HepG2 (cell line): ENCODE measurements at regions not wholly inside any gene's neighbourhood (a gene's known extent, or its start where the extent isn't known, plus 50 kb on each side); places are given as distances from the start of the nearest gene placed in this dataset.

Source experiments
- ATAC-seq: fragments of 200-7000 bp; cut with Tn5 transposase; 3 replicates; pipeline ENCODE4 v1.9.1; 2020; ENCODE audit warnings: mild to moderate bottlenecking, moderate library complexity
- BruUV-seq: library from RNA; stranded (reverse); fragments of 400-500 nt; replicated peaks from 2 replicates; lab custom pipeline; 2021; lab: Mats Ljungman, UMichigan
- CTCF ChIA-PET: fragments of 300-600 bp; formaldehyde crosslinking; extraction: SDS; loops from one replicate; lab custom pipeline; 2021; ENCODE audit warnings: low total read pairs, inconsistent platforms, low intra/inter-chr PET ratio; lab: Yijun Ruan, JAX
- POLR2A ChIA-PET: fragments of 350-600 bp; sonication (Branson Sonifier 250); formaldehyde crosslinking; loops from one replicate; lab custom pipeline; 2020; ENCODE audit warnings: antibody characterized with exemption, inconsistent platforms; lab: Yijun Ruan, JAX
- DNase-seq: peaks from one replicate; pipeline ENCODE4 v3.0.0-alpha.2; 2015; ENCODE audit warnings: low spot score
- FAIRE-seq: peaks from 3 replicates; lab custom pipeline; 2011; peaks lifted over from hg19 to GRCh38; lab: Jason Lieb, UNC
- H2AFZ ChIP-seq: one replicate; pipeline ENCODE4 v1.6.1; 2011; ENCODE audit warnings: low read length, inconsistent platforms
- H3K27ac ChIP-seq: fragments of 300-600 bp; 3 replicates; pipeline ENCODE4 v1.8.0; 2011; ENCODE audit warnings: mixed run types, mild to moderate bottlenecking, mixed read lengths, low read length, inconsistent platforms; ENCODE audit not compliant: insufficient read depth; ENCODE audit errors: extremely low read length
- H3K27me3 ChIP-seq, 2 experiments: fragments of 200-600 bp in 1 of 2; 2 replicates in 1 of 2; 3 replicates in 1 of 2; pipeline versions ENCODE4 v1.6.0 to v1.8.0; 2011; ENCODE audit warnings: low read length in 2 of 2, mild to moderate bottlenecking in 2 of 2, moderate library complexity in 2 of 2, inconsistent platforms in 1 of 2; ENCODE audit not compliant: insufficient read depth in 2 of 2, control insufficient read depth in 1 of 2
- H3K36me3 ChIP-seq, 2 experiments: fragments of 200-600 bp in 1 of 2; replicated peaks in 1 of 2; 2 replicates in 1 of 2; 3 replicates in 1 of 2; pipeline versions ENCODE4 v1.5.1 to v1.8.0; 2011; ENCODE audit warnings: low read length in 2 of 2, inconsistent platforms in 1 of 2; ENCODE audit not compliant: insufficient read depth in 2 of 2, control insufficient read depth in 1 of 2
- H3K4me1 ChIP-seq: 2 replicates; pipeline ENCODE4 v1.5.1; 2012; ENCODE audit warnings: low read length, inconsistent platforms; ENCODE audit not compliant: insufficient read depth
- H3K4me2 ChIP-seq: 2 replicates; pipeline ENCODE4 v1.6.0; 2011; ENCODE audit warnings: low read depth, low read length, inconsistent platforms
- H3K4me3 ChIP-seq, 3 experiments: fragments of 200-600 bp in 1 of 3; sonication (generic), shearing (Covaris generic) in 1 of 3; replicated peaks in 1 of 3; 2 replicates each; pipeline ENCODE4 v1.5.1; 2011 to 2016; ENCODE audit warnings: low read length in 3 of 3, inconsistent platforms in 2 of 3, low read depth in 2 of 3, mild to moderate bottlenecking in 2 of 3, control low read depth in 1 of 3, mixed read lengths in 1 of 3; ENCODE audit not compliant: insufficient read depth in 1 of 3
- H3K79me2 ChIP-seq: one replicate; pipeline ENCODE4 v1.6.1; 2011; ENCODE audit warnings: low read length, inconsistent platforms; ENCODE audit not compliant: insufficient read depth
- H3K9ac ChIP-seq: 2 replicates; pipeline ENCODE4 v1.6.0; 2011; ENCODE audit warnings: mild to moderate bottlenecking, low read depth, low read length, inconsistent platforms; ENCODE audit not compliant: insufficient read depth
- H3K9me3 ChIP-seq: 2 replicates; pipeline ENCODE4 v1.5.1; 2012; ENCODE audit warnings: mild to moderate bottlenecking, low read length
- H4K20me1 ChIP-seq: 2 replicates; pipeline ENCODE4 v1.6.0; 2011; ENCODE audit warnings: inconsistent platforms, mild to moderate bottlenecking, low read length, moderate library complexity; ENCODE audit not compliant: insufficient read depth
- ATF1 ChIP-seq: IDR thresholded peaks from 2 replicates; pipeline ENCODE4 v1.6.1; 2016; ENCODE audit warnings: mild to moderate bottlenecking, control low read depth
- CREM ChIP-seq, 2 experiments: sonication (generic) in 1 of 2; formaldehyde crosslinking in 1 of 2; IDR thresholded peaks; 2 replicates each; pipeline versions ENCODE4 v1.4.0 to v1.6.1; 2016 to 2020; ENCODE audit warnings: antibody characterized with exemption in 1 of 2, mild to moderate bottlenecking in 1 of 2, missing genetic modification reagents in 1 of 2
- FIP1L1 ChIP-seq: fragments of 200-400 bp; formaldehyde crosslinking; IDR thresholded peaks from 2 replicates; pipeline ENCODE4 v1.6.1; 2018; ENCODE audit warnings: low read depth, mild to moderate bottlenecking, low read length, moderate library complexity, borderline replicate concordance; ENCODE audit not compliant: insufficient read depth
- NAIF1 ChIP-seq: sonication (generic); formaldehyde crosslinking; IDR thresholded peaks from 2 replicates; pipeline ENCODE4 v1.5.0; 2020; ENCODE audit warnings: mild to moderate bottlenecking, missing genetic modification reagents, borderline replicate concordance
- ZNF235 ChIP-seq: sonication (generic); formaldehyde crosslinking; IDR thresholded peaks from 2 replicates; pipeline ENCODE4 v1.8.1; 2023; ENCODE audit warnings: mild to moderate bottlenecking, missing genetic modification reagents, borderline replicate concordance
- ZNF484 ChIP-seq: sonication (generic); formaldehyde crosslinking; IDR thresholded peaks from 2 replicates; pipeline ENCODE4 v1.5.1; 2020; ENCODE audit warnings: mild to moderate bottlenecking, low read depth, missing genetic modification reagents, borderline replicate concordance
- ZNF839 ChIP-seq: sonication (generic); formaldehyde crosslinking; IDR thresholded peaks from 2 replicates; pipeline ENCODE4 v1.4.0; 2020; ENCODE audit warnings: missing genetic modification reagents, mild to moderate bottlenecking, borderline replicate concordance
- ZSCAN30 ChIP-seq: sonication (generic); formaldehyde crosslinking; IDR thresholded peaks from 2 replicates; pipeline ENCODE4 v1.5.0; 2020; ENCODE audit warnings: mild to moderate bottlenecking, missing genetic modification reagents
- WGBS: methylation state at CpG from one replicate; pipeline ENCODE4 v1.1.6; 2017; ENCODE audit warnings: low lambda C conversion rate; 5-methylcytosine and 5-hydroxymethylcytosine counted together
- in situ Hi-C: cut with HindIII; loops from 2 replicates; pipeline ENCODE4 v1.10.0; 2017; ENCODE audit warnings: low pct_unique_long_range_greater_than_20kb; ENCODE audit not compliant: extremely low pct_ligation_motif_present
- intact Hi-C: fragments of 100-400 bp; cut with micrococcal nuclease; formaldehyde crosslinking; loops from one replicate; pipeline ENCODE4 v1.10.0; 2022; ENCODE audit not compliant: unreplicated experiment
- TF ChIP-seq, protein P1 (sequence below): sonication (generic); formaldehyde crosslinking; IDR thresholded peaks from 2 replicates; pipeline ENCODE4 v1.9.0; 2021; ENCODE audit warnings: missing genetic modification reagents, mild to moderate bottlenecking, borderline replicate concordance
- TF ChIP-seq, protein P2 (sequence below): IDR thresholded peaks from 2 replicates; pipeline ENCODE4 v1.6.1; 2016; ENCODE audit warnings: missing compliant biosample characterization, missing genetic modification reagents, borderline replicate concordance
- TF ChIP-seq, protein P3 (sequence below): sonication (generic); formaldehyde crosslinking; conservative IDR thresholded peaks from 2 replicates; pipeline ENCODE4 v1.8.1; 2023; ENCODE audit warnings: missing genetic modification reagents

DNA sequence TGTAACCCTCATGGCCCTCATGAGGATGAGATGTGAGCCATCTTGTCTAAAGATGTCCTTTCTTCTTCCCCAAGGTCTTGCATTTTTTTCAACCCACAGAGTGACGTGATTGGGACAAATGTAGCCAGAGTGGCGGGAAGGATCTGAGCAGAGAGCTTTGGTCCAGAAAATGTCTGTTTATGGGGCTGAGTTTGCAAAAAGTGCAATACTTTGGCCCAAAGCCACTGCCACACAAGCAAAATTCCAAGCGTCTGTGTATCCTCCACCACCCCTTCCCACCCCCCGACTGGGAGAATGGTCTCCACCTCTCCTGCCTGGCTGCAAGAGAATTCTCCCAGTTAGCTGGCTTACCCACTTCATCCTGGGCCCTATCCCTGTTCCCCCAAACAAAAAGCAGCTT lies 246.9 kb upstream of the LRIG1 start:
- H3K27ac ChIP-seq, result no peak overlapping the region
- H2AFZ ChIP-seq, result no peak overlapping the region
- WGBS, result 14% methylated on average over 3 of the region's 4 CpGs
- ATAC-seq (no peak), FAIRE-seq (no peak), DNase-seq (no peak)
- H3K79me2 ChIP-seq, result no peaks in the 10 kb centered on the region
- no peaks in the 10 kb centered on the region for H3K36me3 ChIP-seq
- ChIA-PET CTCF (no interaction called here), POLR2A (no interaction called here)
- H3K9ac ChIP-seq, result no peak overlapping the region
- intact Hi-C loops (no loop called here), in situ Hi-C loops (no loop called here)
- TF ChIP-seq ZNF484 (CRISPR knock-in tag) (no peak), FIP1L1 (no peak), ZNF839 (no peak), ATF1 (CRISPR knock-in tag) (no peak), NAIF1 (CRISPR knock-in tag) (no peak), ZNF235 (CRISPR knock-in tag) (no peak), ZSCAN30 (no peak), CREM (IDR thresholded peaks at IDR 0.05) (no peak), CREM (CRISPR knock-in tag; IDR thresholded peaks at IDR 0.05) (no peak)
- TF ChIP-seq, protein P1, sequence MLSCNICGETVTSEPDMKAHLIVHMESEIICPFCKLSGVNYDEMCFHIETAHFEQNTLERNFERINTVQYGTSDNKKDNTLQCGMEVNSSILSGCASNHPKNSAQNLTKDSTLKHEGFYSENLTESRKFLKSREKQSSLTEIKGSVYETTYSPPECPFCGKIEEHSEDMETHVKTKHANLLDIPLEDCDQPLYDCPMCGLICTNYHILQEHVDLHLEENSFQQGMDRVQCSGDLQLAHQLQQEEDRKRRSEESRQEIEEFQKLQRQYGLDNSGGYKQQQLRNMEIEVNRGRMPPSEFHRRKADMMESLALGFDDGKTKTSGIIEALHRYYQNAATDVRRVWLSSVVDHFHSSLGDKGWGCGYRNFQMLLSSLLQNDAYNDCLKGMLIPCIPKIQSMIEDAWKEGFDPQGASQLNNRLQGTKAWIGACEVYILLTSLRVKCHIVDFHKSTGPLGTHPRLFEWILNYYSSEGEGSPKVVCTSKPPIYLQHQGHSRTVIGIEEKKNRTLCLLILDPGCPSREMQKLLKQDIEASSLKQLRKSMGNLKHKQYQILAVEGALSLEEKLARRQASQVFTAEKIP (CRISPR knock-in tag), result no peak
- TF ChIP-seq, protein P2, sequence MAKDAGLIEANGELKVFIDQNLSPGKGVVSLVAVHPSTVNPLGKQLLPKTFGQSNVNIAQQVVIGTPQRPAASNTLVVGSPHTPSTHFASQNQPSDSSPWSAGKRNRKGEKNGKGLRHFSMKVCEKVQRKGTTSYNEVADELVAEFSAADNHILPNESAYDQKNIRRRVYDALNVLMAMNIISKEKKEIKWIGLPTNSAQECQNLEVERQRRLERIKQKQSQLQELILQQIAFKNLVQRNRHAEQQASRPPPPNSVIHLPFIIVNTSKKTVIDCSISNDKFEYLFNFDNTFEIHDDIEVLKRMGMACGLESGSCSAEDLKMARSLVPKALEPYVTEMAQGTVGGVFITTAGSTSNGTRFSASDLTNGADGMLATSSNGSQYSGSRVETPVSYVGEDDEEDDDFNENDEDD (CRISPR knock-in tag), result no peak
- TF ChIP-seq, protein P3, sequence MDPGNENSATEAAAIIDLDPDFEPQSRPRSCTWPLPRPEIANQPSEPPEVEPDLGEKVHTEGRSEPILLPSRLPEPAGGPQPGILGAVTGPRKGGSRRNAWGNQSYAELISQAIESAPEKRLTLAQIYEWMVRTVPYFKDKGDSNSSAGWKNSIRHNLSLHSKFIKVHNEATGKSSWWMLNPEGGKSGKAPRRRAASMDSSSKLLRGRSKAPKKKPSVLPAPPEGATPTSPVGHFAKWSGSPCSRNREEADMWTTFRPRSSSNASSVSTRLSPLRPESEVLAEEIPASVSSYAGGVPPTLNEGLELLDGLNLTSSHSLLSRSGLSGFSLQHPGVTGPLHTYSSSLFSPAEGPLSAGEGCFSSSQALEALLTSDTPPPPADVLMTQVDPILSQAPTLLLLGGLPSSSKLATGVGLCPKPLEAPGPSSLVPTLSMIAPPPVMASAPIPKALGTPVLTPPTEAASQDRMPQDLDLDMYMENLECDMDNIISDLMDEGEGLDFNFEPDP (CRISPR knock-in tag), result no peak
- BruUV-seq, result no TSS peak
- no peaks in the 10 kb centered on the region; a peak in 1 of 5 replicates for H3K27me3 ChIP-seq
- no peaks in the 10 kb centered on the region for H3K4me1 ChIP-seq
- no peak overlapping the region for H3K4me3 ChIP-seq
- no peaks in the 10 kb centered on the region for H3K9me3 ChIP-seq
- H4K20me1 ChIP-seq, result no peaks in the 10 kb centered on the region
- no peak overlapping the region for H3K4me2 ChIP-seq
